AG04449 (cell line): ENCODE measurements at regions not wholly inside any gene's neighbourhood (a gene's known extent, or its start where the extent isn't known, plus 50 kb on each side); places are given as distances from the start of the nearest gene placed in this dataset.

ENCODE experiments used
- CTCF ChIA-PET: fragments of 350-600 bp; formaldehyde crosslinking; extraction: SDS; loops from one replicate; lab custom pipeline; 2021; ENCODE audit warnings: antibody characterized with exemption; lab: Yijun Ruan, JAX
- POLR2A ChIA-PET: fragments of 400-600, 350-600 bp; formaldehyde crosslinking; extraction: SDS; loops from one replicate; lab custom pipeline; 2020; ENCODE audit warnings: antibody characterized with exemption, inconsistent platforms; lab: Yijun Ruan, JAX
- DNase-seq: peaks from one replicate; pipeline ENCODE4 v3.0.0-alpha.2; 2010; ENCODE audit warnings: low read depth, low spot score
- H3K4me3 ChIP-seq: 2 replicates; pipeline ENCODE4 v1.5.1; 2011; ENCODE audit warnings: low read depth, mild to moderate bottlenecking, control low read depth, low read length
- CTCF ChIP-seq: IDR thresholded peaks from one replicate; pipeline ENCODE4 v1.5.1; 2011; ENCODE audit warnings: mild to moderate bottlenecking, moderate library complexity, low read length, control low read depth, inconsistent platforms; ENCODE audit not compliant: insufficient read depth; ENCODE audit errors: missing control alignments

GRCh38 chrX:100512471-100512870 lies 72.3 kb upstream of the TNMD start:
- CTCF ChIA-PET, result interaction anchor here (0.6 to 2.8 kb wide), 13 partner anchors 23 to 256 kb away, joined by 3 to 15 read pairs (median 4); partner anchors contain the start of gene TSPAN6
- DNase-seq, result no peak
- no peak overlapping the region for H3K4me3 ChIP-seq
- POLR2A ChIA-PET, result no interaction called here
- peak; percentile 31 for TF ChIP-seq CTCF

GRCh38 chrX:100494646-100495370 lies 84.7 kb upstream of the PCDH19 start:
- TF ChIP-seq CTCF, result no peak
- H3K4me3 ChIP-seq, result no peak overlapping the region
- POLR2A ChIA-PET, result no interaction called here
- CTCF ChIA-PET, result no interaction called here
- DNase-seq, result no peak

GRCh38 chrX:100491174-100491573 lies 81.1 kb upstream of the PCDH19 start:
- no peak for DNase-seq
- CTCF ChIA-PET, result no interaction called here
- POLR2A ChIA-PET, result no interaction called here
- no peak overlapping the region for H3K4me3 ChIP-seq
- TF ChIP-seq CTCF, result no peak

GRCh38 chrX:100487795-100488194 lies 77.7 kb upstream of the PCDH19 start:
- DNase-seq, result no peak
- ChIA-PET POLR2A (no interaction called here), CTCF (no interaction called here)
- no peak overlapping the region for H3K4me3 ChIP-seq
- TF ChIP-seq CTCF, result no peak

- ChIA-PET CTCF (no interaction called here), POLR2A (no interaction called here)
- no peak for TF ChIP-seq CTCF
- no peak overlapping the region for H3K4me3 ChIP-seq
- no peak for DNase-seq
Measured at GRCh38 chrX:100484971-100485370, 74.9 kb upstream of the PCDH19 start.

- CTCF ChIA-PET, result no interaction called here
- POLR2A ChIA-PET, result no interaction called here
- H3K4me3 ChIP-seq, result no peak overlapping the region
- no peak for TF ChIP-seq CTCF
- DNase-seq, result no peak
Measured at GRCh38 chrX:100479329-100479728, 69.3 kb upstream of the PCDH19 start.
